ENCODE measurements at regions not wholly inside any gene's neighbourhood (a gene's known extent, or its start where the extent isn't known, plus 50 kb on each side); places are given as distances from the start of the nearest gene placed in this dataset.
"Not testable (repeated sequence)": the region's sequence is repeated elsewhere in the genome, so short reads cannot be mapped to it uniquely, and the experiment has no call there.

- DNase-seq (ENCODE audit: low spot score), result no peak
These were observed 1224.6 kb upstream of the LRRTM3 start for GRCh38 chr10:65701168-65701776.

DNA sequence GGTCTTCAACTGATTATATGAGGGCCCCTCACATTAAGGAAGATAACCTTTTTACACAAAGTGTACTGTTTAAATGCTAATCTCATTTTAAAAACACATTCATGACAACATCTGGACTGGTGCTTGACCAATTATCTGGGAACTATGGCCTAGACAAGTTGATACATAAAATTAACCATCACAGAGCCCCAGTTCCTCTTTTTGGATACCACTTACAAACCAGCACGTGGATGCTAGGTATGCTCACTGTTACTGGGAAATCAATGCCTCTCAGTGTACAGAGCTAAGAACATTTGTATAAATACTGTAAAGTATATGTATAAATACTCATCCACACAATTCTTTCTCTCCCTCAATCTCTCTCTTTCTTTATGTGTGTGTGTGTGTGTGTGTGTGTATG, 1217.8 kb upstream of the LRRTM3 start:
- DNase-seq (ENCODE audit: low spot score), result no peak

DNA sequence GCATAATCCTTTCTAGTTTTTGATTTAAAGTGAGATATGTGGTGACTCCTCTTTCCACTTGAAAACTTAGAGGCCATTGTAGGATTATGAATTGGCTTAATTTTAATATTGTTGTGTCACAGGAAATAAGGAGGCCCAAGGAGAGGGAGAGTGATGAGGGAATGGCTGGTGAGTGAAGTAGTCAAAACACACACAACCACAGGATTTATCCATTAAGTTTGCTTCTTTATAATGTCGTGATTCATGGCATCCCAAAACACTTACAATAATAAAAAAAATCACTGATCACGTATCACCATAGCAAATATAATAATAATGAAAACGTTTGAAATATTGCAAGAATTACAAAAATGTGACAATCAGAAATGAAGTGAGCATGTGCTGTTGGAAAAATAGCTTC, 1215.5 kb upstream of the LRRTM3 start:
- DNase-seq (ENCODE audit: low spot score), result no peak

DNA sequence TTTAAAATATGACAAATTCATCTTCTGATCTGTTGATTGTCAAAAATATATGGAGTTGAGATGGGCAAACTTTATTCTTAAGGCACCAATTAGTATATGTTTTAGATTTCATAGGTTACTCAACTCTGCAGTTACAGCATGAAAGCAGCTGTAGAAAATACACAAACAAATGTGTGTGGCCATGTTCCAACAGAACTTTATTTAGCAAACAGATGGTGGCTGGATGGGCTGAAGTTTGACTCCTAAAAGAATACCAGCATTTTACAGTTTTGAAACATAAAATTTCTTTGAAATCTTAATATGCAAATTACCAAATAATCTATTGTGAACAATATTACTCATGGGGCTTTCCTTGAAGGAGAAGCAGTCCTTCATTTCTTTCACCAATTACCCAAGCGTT, 1206.0 kb upstream of the LRRTM3 start:
- no peak for DNase-seq (ENCODE audit: low spot score)

DNA sequence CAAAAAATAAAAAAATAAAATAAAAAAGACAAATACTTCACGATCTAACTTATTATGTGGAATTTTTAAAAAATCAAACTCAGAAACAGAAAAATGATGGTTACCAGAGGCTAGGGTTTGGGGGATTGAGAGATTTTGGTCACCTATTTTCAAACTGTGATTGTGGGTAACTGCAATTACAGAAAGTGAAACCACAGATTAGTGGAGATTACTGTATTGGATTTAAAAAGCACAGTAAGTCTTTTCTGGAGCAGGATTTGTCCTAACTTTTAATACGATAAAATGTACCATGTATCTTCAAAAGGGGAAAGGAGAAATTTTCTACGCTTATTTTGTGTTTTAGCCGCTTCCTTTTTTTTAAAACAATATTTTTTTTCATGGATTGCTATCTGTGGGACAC, 1204.9 kb upstream of the LRRTM3 start:
- DNase-seq (ENCODE audit: low spot score), result no peak

DNA sequence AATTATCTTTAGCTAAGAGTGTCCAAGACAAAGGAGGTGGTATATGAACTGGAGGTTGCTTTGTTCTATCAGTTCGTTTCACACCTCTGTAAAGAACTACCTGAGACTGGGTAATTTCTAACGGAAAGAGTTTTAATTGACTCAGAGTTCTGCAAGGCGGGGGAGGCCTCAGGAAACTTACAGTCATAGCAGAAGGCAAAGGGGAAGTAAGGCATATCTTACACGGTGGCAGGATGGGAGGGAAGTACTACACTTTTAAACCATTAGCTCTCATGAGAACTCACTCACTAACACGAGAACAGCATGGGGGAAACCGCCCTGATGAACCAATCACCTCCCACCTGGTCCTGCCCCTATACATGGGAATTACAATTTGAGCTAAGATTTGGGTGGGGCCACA, 1202.3 kb upstream of the LRRTM3 start:
- no peak for DNase-seq (ENCODE audit: low spot score)

- DNase-seq (ENCODE audit: low spot score), result no peak
These were observed 1190.5 kb upstream of the LRRTM3 start for GRCh38 chr10:65735382-65735781.

DNA sequence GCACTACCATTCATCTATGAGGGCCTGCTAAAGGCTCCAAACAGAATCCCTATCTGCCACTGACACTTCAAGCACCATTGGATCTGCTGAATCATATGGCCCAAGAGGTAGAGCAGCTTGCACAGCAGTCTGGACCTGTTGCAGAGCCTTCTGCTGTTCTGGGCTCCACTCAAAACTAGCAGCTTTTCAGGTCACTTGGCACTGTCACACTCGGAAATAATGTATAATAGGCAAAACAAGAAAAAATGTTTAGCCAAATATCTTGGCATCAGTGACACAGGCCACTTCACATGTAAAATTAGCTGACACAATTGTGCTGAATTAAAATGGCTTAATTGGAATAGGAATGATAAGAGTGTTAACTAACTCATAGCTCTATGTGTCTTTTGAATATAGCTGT, 1182.9 kb upstream of the LRRTM3 start:
- no peak for DNase-seq (ENCODE audit: low spot score)

DNA sequence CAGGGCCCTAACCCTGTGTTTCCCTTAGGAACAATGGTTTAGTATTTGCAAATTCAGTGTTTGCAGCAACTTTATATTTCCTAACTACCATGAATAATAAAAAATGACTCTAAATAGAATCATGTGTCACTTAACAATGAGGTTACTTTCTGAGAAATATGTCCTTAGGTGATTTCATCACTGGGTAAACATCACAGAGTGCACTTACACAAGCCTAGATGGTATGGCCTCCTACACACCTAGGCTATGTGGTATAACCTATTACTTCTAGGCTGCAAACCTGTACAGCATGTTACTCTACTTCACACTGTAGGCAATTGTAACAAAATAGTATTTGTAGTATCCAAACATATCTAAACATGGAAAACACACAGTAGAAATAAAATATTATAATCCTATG, 1174.6 kb upstream of the LRRTM3 start:
- no peak for DNase-seq (ENCODE audit: low spot score)

- DNase-seq (ENCODE audit: low spot score), result no peak
These were observed 1173.9 kb upstream of the LRRTM3 start for GRCh38 chr10:65751896-65752295.

- no peak for DNase-seq (ENCODE audit: low spot score)
These were observed 1172.3 kb upstream of the LRRTM3 start for GRCh38 chr10:65753532-65753931.

GRCh38 chr10:65754112-65754511, 1171.7 kb upstream of the LRRTM3 start:
- DNase-seq (ENCODE audit: low spot score), result no peak

GRCh38 chr10:65762311-65762710, 1163.5 kb upstream of the LRRTM3 start:
- no peak for DNase-seq (ENCODE audit: low spot score)

- no peak for DNase-seq (ENCODE audit: low spot score)
These were observed 1160.8 kb upstream of the LRRTM3 start for GRCh38 chr10:65765006-65765541.

- no peak for DNase-seq (ENCODE audit: low spot score)
These were observed 1156.0 kb upstream of the LRRTM3 start for GRCh38 chr10:65769828-65770227.

DNA sequence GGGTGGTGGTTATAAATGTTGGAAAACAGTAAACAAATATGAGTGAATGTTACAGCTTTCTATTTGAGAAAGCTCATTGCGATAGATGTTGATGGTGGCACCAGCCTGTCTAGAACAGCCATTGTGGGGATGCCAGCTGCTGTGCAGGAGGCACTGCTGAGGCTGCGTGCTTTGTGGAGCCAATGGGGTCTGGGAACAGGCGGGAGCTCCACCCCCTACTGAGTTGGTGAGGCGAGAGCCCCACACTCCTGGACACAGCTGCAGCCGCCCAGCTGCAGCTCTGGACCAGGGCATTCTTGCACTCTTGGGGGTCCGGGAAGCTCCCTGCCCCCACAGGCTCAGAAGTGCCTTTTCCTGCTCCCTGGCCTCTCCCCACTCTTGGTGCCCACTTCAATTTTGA, 1147.1 kb upstream of the LRRTM3 start:
- DNase-seq (ENCODE audit: low spot score), result no peak

GRCh38 chr10:65779985-65780384, 1145.9 kb upstream of the LRRTM3 start:
- no peak for DNase-seq (ENCODE audit: low spot score)

- no peak for DNase-seq (ENCODE audit: low spot score)
These were observed 1139.6 kb upstream of the LRRTM3 start for GRCh38 chr10:65786279-65786678.

DNA sequence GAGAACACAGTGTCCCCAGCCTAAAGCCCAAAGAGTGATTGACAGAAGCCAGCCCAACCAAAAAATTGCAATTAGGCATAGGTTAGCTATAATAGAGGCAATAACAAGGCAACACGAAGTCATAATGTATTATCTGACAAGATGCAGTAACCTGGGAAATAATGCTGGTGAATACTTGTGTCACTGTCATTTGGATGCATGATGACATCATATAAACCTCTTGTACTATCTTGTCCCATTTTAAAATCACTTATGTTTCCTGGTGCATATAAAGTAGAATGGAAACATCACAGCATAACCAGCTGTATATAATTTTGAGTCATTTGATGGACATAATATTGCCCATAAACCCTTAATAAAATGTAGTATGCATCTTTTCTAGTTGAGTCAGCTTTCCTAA, 1138.3 kb upstream of the LRRTM3 start:
- no peak for DNase-seq (ENCODE audit: low spot score)

- no peak for DNase-seq (ENCODE audit: low spot score)
These were observed 1137.6 kb upstream of the LRRTM3 start for GRCh38 chr10:65788271-65788670.

DNA sequence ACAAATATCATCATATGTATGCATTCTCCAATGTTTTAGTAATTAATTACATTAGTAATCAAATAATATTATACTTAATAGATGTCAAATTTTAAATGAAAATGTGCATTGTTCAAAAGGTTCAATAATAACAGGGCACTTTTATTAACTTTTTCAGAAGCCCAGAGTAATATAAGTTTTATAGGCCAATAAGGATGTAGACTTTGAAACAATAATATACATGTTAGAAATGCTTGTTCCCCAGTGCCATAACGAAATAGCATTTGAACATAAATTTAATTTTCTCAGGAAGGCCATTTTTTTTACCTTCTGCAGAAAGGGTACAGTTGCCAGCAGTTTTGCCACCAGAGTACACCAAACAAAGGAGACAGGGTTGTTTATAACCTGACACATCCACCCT, 1133.9 kb upstream of the LRRTM3 start:
- no peak for DNase-seq (ENCODE audit: low spot score)

GRCh38 chr10:65793738-65794425, 1132.0 kb upstream of the LRRTM3 start:
- DNase-seq (ENCODE audit: low spot score), result no peak

GRCh38 chr10:65794861-65795260, 1131.0 kb upstream of the LRRTM3 start:
- not testable (repeated sequence) for DNase-seq (ENCODE audit: low spot score)

DNA sequence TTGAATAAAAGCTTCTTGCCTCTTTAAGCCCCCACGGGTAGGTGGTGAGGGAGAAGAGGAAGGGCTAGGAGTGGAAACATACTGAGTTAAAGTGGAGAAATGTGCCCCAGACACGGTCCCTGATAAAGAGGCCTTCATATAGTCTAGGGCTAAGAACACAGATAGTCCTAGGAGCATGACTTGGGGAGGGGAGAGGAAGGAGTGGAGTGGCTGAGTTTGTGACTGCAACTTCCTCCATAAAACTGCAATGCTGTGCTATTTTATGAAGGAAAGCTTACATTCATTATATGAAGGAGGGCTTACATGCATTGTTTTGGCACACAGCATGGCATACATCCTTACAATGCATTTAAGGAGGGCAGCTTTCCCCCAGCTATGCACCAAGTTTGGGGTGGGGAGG, 1129.4 kb upstream of the LRRTM3 start:
- no peak for DNase-seq (ENCODE audit: low spot score)
